ENCODE measurements at regions not wholly inside any gene's neighbourhood (a gene's known extent, or its start where the extent isn't known, plus 50 kb on each side); places are given as distances from the start of the nearest gene placed in this dataset.

GRCh38 chr6:112770308-112770707 is 423.2 kb downstream of the RFPL4B start:
- TF ChIP-seq CTCF (IDR thresholded peaks at IDR 0.05; ENCODE audit: low read depth, low read length) = no peak
- DNase-seq (ENCODE audit: low read depth in 2 of 2) = no peak
- no peak overlapping the region for H3K4me3 ChIP-seq (replicated peaks in 1 of 2; ENCODE audit: low read depth in 2 of 2, low read length in 2 of 2)

- no peak for DNase-seq (ENCODE audit: low read depth in 2 of 2)
- no peak for TF ChIP-seq CTCF (IDR thresholded peaks at IDR 0.05; ENCODE audit: low read depth, low read length)
- H3K4me3 ChIP-seq (replicated peaks in 1 of 2; ENCODE audit: low read depth in 2 of 2, low read length in 2 of 2) = no peak overlapping the region
These were observed 426.1 kb downstream of the RFPL4B start for GRCh38 chr6:112773187-112773586.

- no peak overlapping the region for H3K4me3 ChIP-seq (replicated peaks in 1 of 2; ENCODE audit: low read depth in 2 of 2, low read length in 2 of 2)
- no peak for DNase-seq (ENCODE audit: low read depth in 2 of 2)
- no peak for TF ChIP-seq CTCF (IDR thresholded peaks at IDR 0.05; ENCODE audit: low read depth, low read length)
These were observed 427.2 kb downstream of the RFPL4B start for GRCh38 chr6:112774319-112774718.

- no peak overlapping the region for H3K4me3 ChIP-seq (replicated peaks in 1 of 2; ENCODE audit: low read depth in 2 of 2, low read length in 2 of 2)
- TF ChIP-seq CTCF (IDR thresholded peaks at IDR 0.05; ENCODE audit: low read depth, low read length) = peak; percentile 67
- peak; percentile 90 to 92 for DNase-seq (ENCODE audit: low read depth in 2 of 2)
These were observed 433.5 kb downstream of the RFPL4B start for GRCh38 chr6:112780498-112781096.

GRCh38 chr6:112781241-112781640 is 434.1 kb downstream of the RFPL4B start:
- peak; percentile 30 for TF ChIP-seq CTCF (IDR thresholded peaks at IDR 0.05; ENCODE audit: low read depth, low read length)

GRCh38 chr6:112785408-112785807 is 438.3 kb downstream of the RFPL4B start:
- no peak overlapping the region for H3K4me3 ChIP-seq (replicated peaks in 1 of 2; ENCODE audit: low read depth in 2 of 2, low read length in 2 of 2)
- no peak for TF ChIP-seq CTCF (IDR thresholded peaks at IDR 0.05; ENCODE audit: low read depth, low read length)
- no peak for DNase-seq (ENCODE audit: low read depth in 2 of 2)

More at GRCh38 chr6:112781241-112781640, 434.1 kb downstream of the RFPL4B start:
- H3K4me3 ChIP-seq (replicated peaks in 1 of 2; ENCODE audit: low read depth in 2 of 2, low read length in 2 of 2) = no peak overlapping the region
- peak; percentile 60 to 62 for DNase-seq (ENCODE audit: low read depth in 2 of 2)

GRCh38 chr6:112786801-112787200 is 439.7 kb downstream of the RFPL4B start:
- H3K4me3 ChIP-seq (replicated peaks in 1 of 2; ENCODE audit: low read depth in 2 of 2, low read length in 2 of 2) = no peak overlapping the region
- no peak for DNase-seq (ENCODE audit: low read depth in 2 of 2)
- TF ChIP-seq CTCF (IDR thresholded peaks at IDR 0.05; ENCODE audit: low read depth, low read length) = no peak

All from cardiac fibroblast (primary cell).